ENCODE measurements at regions not wholly inside any gene's neighbourhood (a gene's known extent, or its start where the extent isn't known, plus 50 kb on each side); places are given as distances from the start of the nearest gene placed in this dataset.
"Not testable (repeated sequence)": the region's sequence is repeated elsewhere in the genome, so short reads cannot be mapped to it uniquely, and the experiment has no call there.

DNA sequence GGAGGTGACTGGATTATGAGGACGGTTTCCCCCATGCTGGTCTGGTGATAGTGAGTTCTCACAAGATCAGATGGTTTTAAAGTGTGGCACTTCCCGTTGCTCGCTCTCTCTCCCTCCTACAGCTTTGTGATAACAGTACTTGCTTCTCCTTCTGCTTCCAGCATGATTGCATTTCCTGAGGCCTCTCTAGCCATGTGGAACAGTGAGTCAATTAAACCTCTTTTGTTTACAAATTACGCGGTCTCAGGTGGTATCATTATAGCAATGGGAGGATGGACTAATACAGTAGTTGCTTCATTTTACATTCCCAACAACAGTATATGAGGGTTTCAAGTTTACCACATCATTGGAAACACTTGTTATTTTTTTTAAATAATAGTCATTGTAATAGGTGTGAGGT lies 937.3 kb upstream of the ARRDC3 start:
- DNase-seq (ENCODE audit: low spot score), result no peak
- no peak for TF ChIP-seq CTCF (IDR thresholded peaks at IDR 0.05; ENCODE audit: extremely low read depth, missing control alignments)

- TF ChIP-seq CTCF (IDR thresholded peaks at IDR 0.05; ENCODE audit: extremely low read depth, missing control alignments), result no peak
- DNase-seq (ENCODE audit: low spot score), result no peak
Measured at GRCh38 chr5:92313385-92313784, 930.3 kb upstream of the ARRDC3 start.

- peak; percentile 15 for DNase-seq (ENCODE audit: low spot score)
Measured at GRCh38 chr5:92309336-92309991, 926.3 kb upstream of the ARRDC3 start.

GRCh38 chr5:92308679-92309078 lies 925.6 kb upstream of the ARRDC3 start:
- TF ChIP-seq CTCF (IDR thresholded peaks at IDR 0.05; ENCODE audit: extremely low read depth, missing control alignments), result no peak
- no peak for DNase-seq (ENCODE audit: low spot score)

More at GRCh38 chr5:92309336-92309991, 926.3 kb upstream of the ARRDC3 start:
- no peak for TF ChIP-seq CTCF (IDR thresholded peaks at IDR 0.05; ENCODE audit: extremely low read depth, missing control alignments)

DNA sequence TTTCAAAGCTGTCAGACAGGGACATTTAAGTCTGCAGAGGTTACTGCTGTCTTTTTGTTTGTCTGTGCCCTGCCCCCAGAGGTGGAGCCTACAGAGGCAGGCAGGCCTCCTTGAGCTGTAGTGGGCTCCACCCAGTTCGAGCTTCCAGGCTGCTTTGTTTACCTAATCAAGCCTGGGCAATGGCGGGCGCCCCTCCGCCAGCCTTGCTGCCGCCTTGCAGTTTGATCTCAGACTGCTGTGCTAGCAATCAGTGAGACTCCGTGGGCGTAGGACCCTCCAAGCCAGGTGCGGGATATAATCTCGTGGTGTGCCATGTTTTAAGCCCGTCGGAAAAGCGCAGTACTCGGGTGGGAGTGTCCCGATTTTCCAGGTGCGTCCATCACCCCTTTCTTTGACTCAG lies 919.2 kb upstream of the ARRDC3 start:
- DNase-seq (ENCODE audit: low spot score), result not testable (repeated sequence)

GRCh38 chr5:92283521-92283920 lies 900.4 kb upstream of the ARRDC3 start:
- no peak for TF ChIP-seq CTCF (IDR thresholded peaks at IDR 0.05; ENCODE audit: extremely low read depth, missing control alignments)
- no peak for DNase-seq (ENCODE audit: low spot score)

GRCh38 chr5:92271750-92272149 lies 888.6 kb upstream of the ARRDC3 start:
- not testable (repeated sequence) for DNase-seq (ENCODE audit: low spot score)

- TF ChIP-seq CTCF (IDR thresholded peaks at IDR 0.05; ENCODE audit: extremely low read depth, missing control alignments), result no peak
- no peak for DNase-seq (ENCODE audit: low spot score)
Measured at GRCh38 chr5:92268343-92268742, 885.2 kb upstream of the ARRDC3 start.

Measured in GM20000 (cell line).